GM12875 (cell line): ENCODE measurements at regions not wholly inside any gene's neighbourhood (a gene's known extent, or its start where the extent isn't known, plus 50 kb on each side); places are given as distances from the start of the nearest gene placed in this dataset.
"Not testable (repeated sequence)": the region's sequence is repeated elsewhere in the genome, so short reads cannot be mapped to it uniquely, and the experiment has no call there.

Experiments used
- H3K4me3 ChIP-seq: one replicate; pipeline ENCODE4 v1.5.1; 2011; ENCODE audit warnings: low read depth, low read length, control low read depth
- CTCF ChIP-seq: IDR thresholded peaks from 2 replicates; pipeline ENCODE4 v1.5.1; 2011; ENCODE audit warnings: low read depth, mild to moderate bottlenecking, control low read depth, inconsistent platforms, low read length, moderate library complexity, borderline replicate concordance; ENCODE audit not compliant: insufficient read depth

GRCh38 chr9:81423589-81424326 is 265.6 kb downstream of the TLE1 start:
- H3K4me3 ChIP-seq: no peak overlapping the region
- TF ChIP-seq CTCF: no peak

DNA sequence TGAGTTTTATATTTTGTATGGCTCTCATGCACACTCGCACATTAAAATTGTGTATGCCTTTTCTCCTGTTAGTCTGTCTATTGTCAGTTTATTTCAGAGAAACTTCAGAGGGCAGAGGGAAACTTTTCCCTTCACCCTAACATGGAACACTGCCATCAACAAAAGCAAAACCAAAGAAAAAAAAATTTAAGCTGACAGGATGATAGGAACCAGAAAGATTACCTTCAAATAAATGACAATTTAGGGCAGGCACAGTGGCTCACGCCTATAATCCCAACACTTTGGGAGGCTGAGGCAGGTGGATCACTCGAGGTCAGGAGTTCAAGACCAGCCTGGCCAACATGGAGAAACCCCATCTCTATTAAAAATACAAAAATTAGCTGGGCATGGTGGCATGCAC is 268.3 kb downstream of the TLE1 start:
- not testable (repeated sequence) for H3K4me3 ChIP-seq

DNA sequence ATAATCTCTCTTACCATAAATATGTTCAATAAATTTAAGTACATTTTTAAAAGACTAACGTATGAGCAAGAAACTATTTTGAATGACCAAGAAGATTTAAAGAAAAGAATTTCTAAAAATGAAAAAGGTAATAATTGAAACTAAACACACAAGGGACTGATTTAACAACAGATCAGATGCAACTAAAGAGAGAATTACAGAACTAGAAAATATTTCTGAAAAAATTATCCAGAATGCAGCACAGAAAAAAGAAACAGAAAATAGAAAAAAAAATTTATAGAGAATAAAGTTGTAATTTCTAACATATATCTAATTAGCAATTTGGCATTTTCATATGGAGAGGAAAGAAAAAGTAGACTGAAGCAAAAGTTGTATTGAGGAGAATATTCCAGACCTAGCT is 269.3 kb downstream of the TLE1 start:
- H3K4me3 ChIP-seq: no peak overlapping the region
- no peak for TF ChIP-seq CTCF

GRCh38 chr9:81417941-81418340 is 271.4 kb downstream of the TLE1 start:
- no peak overlapping the region for H3K4me3 ChIP-seq

GRCh38 chr9:81417299-81417675 is 272.1 kb downstream of the TLE1 start:
- no peak for TF ChIP-seq CTCF
- no peak overlapping the region for H3K4me3 ChIP-seq

More at GRCh38 chr9:81417941-81418340, 271.4 kb downstream of the TLE1 start:
- no peak for TF ChIP-seq CTCF

DNA sequence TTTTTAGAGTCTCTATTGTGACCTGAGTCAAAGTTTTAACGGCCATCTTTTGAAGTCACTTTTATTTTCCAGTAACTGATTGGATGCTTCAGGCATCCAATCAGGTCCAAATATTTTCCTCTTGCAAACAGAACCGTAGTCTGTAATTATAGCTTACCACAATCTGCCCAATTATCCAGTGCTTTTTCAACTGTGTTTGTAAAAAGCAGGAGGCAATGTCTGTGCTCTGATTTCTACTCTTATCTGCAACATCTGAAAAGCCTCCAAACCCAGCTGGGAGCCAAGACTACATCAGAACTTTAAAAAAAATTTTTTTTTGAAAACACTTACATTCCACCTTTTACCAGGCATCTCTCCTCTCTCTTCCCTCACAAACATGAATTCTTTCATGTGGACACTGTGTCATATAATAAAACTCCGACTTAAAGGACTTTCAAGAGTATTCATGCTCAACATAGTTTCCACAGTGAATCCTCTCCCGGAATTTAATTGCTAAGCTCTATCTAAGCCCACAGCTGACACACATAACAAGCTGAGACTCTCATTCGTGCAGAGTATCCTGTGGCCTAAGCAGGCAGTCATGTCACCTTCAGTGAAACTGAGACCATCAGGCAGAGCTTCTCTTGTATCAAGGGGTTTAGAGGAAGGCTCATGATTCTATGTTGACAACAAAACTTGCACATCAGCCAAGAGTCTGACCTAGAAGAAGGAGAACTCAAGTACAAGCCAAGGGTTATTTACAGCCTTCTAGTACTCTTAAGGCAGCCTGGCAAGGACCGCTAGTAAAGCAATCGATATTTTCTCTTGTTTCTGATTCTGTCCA is 272.7 kb downstream of the TLE1 start:
- TF ChIP-seq CTCF: no peak
- no peak overlapping the region for H3K4me3 ChIP-seq

GRCh38 chr9:81414836-81415235 is 274.5 kb downstream of the TLE1 start:
- no peak for TF ChIP-seq CTCF
- H3K4me3 ChIP-seq: no peak overlapping the region
